ENCODE measurements at regions not wholly inside any gene's neighbourhood (a gene's known extent, or its start where the extent isn't known, plus 50 kb on each side); places are given as distances from the start of the nearest gene placed in this dataset.

- Histone ChIP-seq H3K27me3 (ENCODE audit: insufficient read depth, low read length) (no peaks in the 10 kb centered on the region), H3K27ac (ENCODE audit: low read depth, low read length) (no peak overlapping the region), H3K4me1 (ENCODE audit: insufficient read depth, low read length) (no peaks in the 10 kb centered on the region), H3K9ac (ENCODE audit: low read length) (no peak overlapping the region), H3K4me2 (ENCODE audit: low read length) (no peak overlapping the region), H3K9me3 (ENCODE audit: insufficient read depth, low read depth, low read length) (no peaks in the 10 kb centered on the region), H3K79me2 (ENCODE audit: insufficient read depth, low read length) (no peaks in the 10 kb centered on the region), H4K20me1 (ENCODE audit: insufficient read depth, low read length) (no peaks in the 10 kb centered on the region), H3K4me3 (ENCODE audit: insufficient read depth, low read depth, low read length) (no peak overlapping the region), H2AFZ (ENCODE audit: low read depth, low read length) (no peak overlapping the region), H3K36me3 (ENCODE audit: insufficient read depth, low read length) (no peaks in the 10 kb centered on the region)
- Mint-ChIP-seq H3K36me3 (ENCODE audit: low read depth, unreplicated experiment) (no peaks in the 10 kb centered on the region), H3K27me3 (ENCODE audit: low read depth, unreplicated experiment) (no peaks in the 10 kb centered on the region), H3K4me3 (ENCODE audit: unreplicated experiment) (no peak overlapping the region), H3K9me3 (ENCODE audit: unreplicated experiment) (peaks cover 2% of the 10 kb centered on the region), H3K4me1 (ENCODE audit: low read depth, unreplicated experiment) (no peaks in the 10 kb centered on the region), H3K27ac (ENCODE audit: unreplicated experiment) (no peak overlapping the region)
- DNase-seq (ENCODE audit: low read depth) (no peak), FAIRE-seq (no peak)
- no peak for TF ChIP-seq EZH2 (IDR thresholded peaks at IDR 0.05; ENCODE audit: insufficient read depth, low read length)
- no peak for TF ChIP-seq CTCF (IDR thresholded peaks at IDR 0.05; ENCODE audit: insufficient read depth, low read depth, low read length)
Measured at GRCh38 chr7:67843615-67844014, 847.0 kb downstream of the TYW1 start.

- DNase-seq (ENCODE audit: low read depth) (no peak), FAIRE-seq (no peak)
- no peaks in the 10 kb centered on the region for H3K27me3 Mint-ChIP-seq (ENCODE audit: low read depth, unreplicated experiment)
- H3K4me3 Mint-ChIP-seq (ENCODE audit: unreplicated experiment): no peak overlapping the region
- H3K27ac Mint-ChIP-seq (ENCODE audit: unreplicated experiment): no peak overlapping the region
- no peaks in the 10 kb centered on the region for H3K79me2 ChIP-seq (ENCODE audit: insufficient read depth, low read length)
- H3K9me3 ChIP-seq (ENCODE audit: insufficient read depth, low read depth, low read length): no peaks in the 10 kb centered on the region
- no peak overlapping the region for H3K9ac ChIP-seq (ENCODE audit: low read length)
- no peak overlapping the region for H2AFZ ChIP-seq (ENCODE audit: low read depth, low read length)
- no peaks in the 10 kb centered on the region for H3K4me1 ChIP-seq (ENCODE audit: insufficient read depth, low read length)
- H3K36me3 ChIP-seq (ENCODE audit: insufficient read depth, low read length): no peaks in the 10 kb centered on the region
- H3K9me3 Mint-ChIP-seq (ENCODE audit: unreplicated experiment): peaks cover 4% of the 10 kb centered on the region
- TF ChIP-seq EZH2 (IDR thresholded peaks at IDR 0.05; ENCODE audit: insufficient read depth, low read length): no peak
- TF ChIP-seq CTCF (IDR thresholded peaks at IDR 0.05; ENCODE audit: insufficient read depth, low read depth, low read length): no peak
- H3K4me2 ChIP-seq (ENCODE audit: low read length): no peak overlapping the region
- no peak overlapping the region for H3K27ac ChIP-seq (ENCODE audit: low read depth, low read length)
- no peak overlapping the region for H3K4me3 ChIP-seq (ENCODE audit: insufficient read depth, low read depth, low read length)
- H3K4me1 Mint-ChIP-seq (ENCODE audit: low read depth, unreplicated experiment): no peaks in the 10 kb centered on the region
- no peaks in the 10 kb centered on the region for H4K20me1 ChIP-seq (ENCODE audit: insufficient read depth, low read length)
- no peaks in the 10 kb centered on the region for H3K36me3 Mint-ChIP-seq (ENCODE audit: low read depth, unreplicated experiment)
- H3K27me3 ChIP-seq (ENCODE audit: insufficient read depth, low read length): no peaks in the 10 kb centered on the region
Measured at GRCh38 chr7:67847092-67847787, 850.6 kb downstream of the TYW1 start.

Measured in astrocyte (in vitro differentiated cells and primary cell).